Large intestine (tissue), 3 donors: ENCODE measurements at regions not wholly inside any gene's neighbourhood (a gene's known extent, or its start where the extent isn't known, plus 50 kb on each side); places are given as distances from the start of the nearest gene placed in this dataset.
"Not testable (repeated sequence)": the region's sequence is repeated elsewhere in the genome, so short reads cannot be mapped to it uniquely, and the experiment has no call there.

ENCODE experiments used
- DNase-seq, 2 donors: peaks; one replicate each; pipeline versions ENCODE4 v3.0.0 to v3.0.0-alpha.2; 2013
- H3K27ac ChIP-seq: one replicate; pipeline ENCODE4 v1.5.1; 2013; ENCODE audit warnings: low read length
- H3K27me3 ChIP-seq: 2 replicates; pipeline ENCODE4 v1.6.1; 2013; ENCODE audit warnings: low read length; ENCODE audit not compliant: control insufficient read depth, insufficient read depth
- H3K36me3 ChIP-seq: 2 replicates; pipeline ENCODE4 v1.6.1; 2013; ENCODE audit warnings: low read length; ENCODE audit not compliant: control insufficient read depth, insufficient read depth
- H3K4me1 ChIP-seq: one replicate; pipeline ENCODE4 v1.6.1; 2013; ENCODE audit warnings: low read length; ENCODE audit not compliant: control insufficient read depth, insufficient read depth
- H3K4me3 ChIP-seq: one replicate; pipeline ENCODE4 v1.5.1; 2013; ENCODE audit warnings: low read length
- H3K9me3 ChIP-seq: one replicate; pipeline ENCODE4 v1.6.1; 2013; ENCODE audit warnings: mild to moderate bottlenecking, low read depth, low read length, moderate library complexity; ENCODE audit not compliant: control insufficient read depth
- WGBS: methylation state at CpG from one replicate; pipeline ENCODE4 v1.1.5; 2013; ENCODE audit warnings: low lambda C conversion rate; ENCODE audit not compliant: insufficient coverage; 5-methylcytosine and 5-hydroxymethylcytosine counted together

- no peaks in the 10 kb centered on the region for H3K36me3 ChIP-seq
- no peaks in the 10 kb centered on the region for H3K27me3 ChIP-seq
- no peaks in the 10 kb centered on the region for H3K9me3 ChIP-seq
- no peak overlapping the region for H3K27ac ChIP-seq
- no peak overlapping the region for H3K4me3 ChIP-seq
- no peaks in the 10 kb centered on the region for H3K4me1 ChIP-seq
- WGBS: 93% methylated on average over 2 of the region's 2 CpGs
- no peak for DNase-seq
These were observed 79.7 kb upstream of the SSBP2 start for GRCh38 chr5:81830596-81830995.

DNA sequence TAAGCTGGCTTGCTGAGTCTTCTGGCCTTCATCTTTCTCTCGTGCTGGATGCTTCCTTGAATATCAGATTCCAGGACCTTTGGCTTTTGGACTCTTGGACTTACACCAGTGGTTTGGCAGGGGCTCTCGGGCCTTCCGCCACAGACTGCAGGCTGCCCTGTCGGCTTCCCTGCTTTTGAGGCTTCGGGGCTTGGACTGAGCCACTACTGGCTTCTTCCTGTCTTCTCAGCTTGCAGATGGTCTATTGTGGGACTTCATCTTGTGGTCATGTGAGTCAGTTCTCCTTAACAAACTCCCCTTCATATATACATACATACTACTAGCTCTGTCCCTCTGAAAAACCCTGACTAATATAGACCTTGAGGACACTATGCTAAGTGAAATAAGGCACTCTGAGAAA, 78.3 kb upstream of the SSBP2 start:
- Histone ChIP-seq H3K4me3 (no peak overlapping the region), H3K27ac (no peak overlapping the region), H3K27me3 (no peaks in the 10 kb centered on the region), H3K4me1 (no peaks in the 10 kb centered on the region), H3K9me3 (no peaks in the 10 kb centered on the region), H3K36me3 (no peaks in the 10 kb centered on the region)
- no CpG with 5 or more reads among the region's 5 CpGs for WGBS
- DNase-seq: no peak

DNA sequence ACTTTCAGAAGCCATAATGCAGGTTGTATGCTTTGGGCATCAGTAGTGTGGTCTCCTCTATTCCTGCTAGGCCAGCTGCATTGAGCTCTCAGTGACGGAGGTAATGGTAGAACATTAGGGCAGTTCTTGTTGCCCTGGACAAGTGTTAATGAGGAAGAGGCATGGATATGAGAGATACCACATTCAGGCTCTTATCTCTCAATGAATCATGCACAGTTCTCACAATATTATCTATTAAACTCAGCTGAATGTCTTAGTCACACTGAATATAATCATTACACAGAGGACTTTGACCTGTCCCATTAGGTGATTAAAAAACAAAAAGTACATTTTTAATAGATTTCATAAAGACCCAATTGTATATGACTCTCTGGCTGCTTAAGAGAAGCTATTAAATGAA, 76.6 kb upstream of the SSBP2 start:
- no peak for DNase-seq
- peaks cover 2% of the 10 kb centered on the region for H3K9me3 ChIP-seq
- no peak overlapping the region for H3K27ac ChIP-seq
- H3K4me3 ChIP-seq: no peak overlapping the region
- H3K27me3 ChIP-seq: no peaks in the 10 kb centered on the region
- no peaks in the 10 kb centered on the region for H3K36me3 ChIP-seq
- no peaks in the 10 kb centered on the region for H3K4me1 ChIP-seq
- no CpG with 5 or more reads among the region's 1 CpG for WGBS

DNA sequence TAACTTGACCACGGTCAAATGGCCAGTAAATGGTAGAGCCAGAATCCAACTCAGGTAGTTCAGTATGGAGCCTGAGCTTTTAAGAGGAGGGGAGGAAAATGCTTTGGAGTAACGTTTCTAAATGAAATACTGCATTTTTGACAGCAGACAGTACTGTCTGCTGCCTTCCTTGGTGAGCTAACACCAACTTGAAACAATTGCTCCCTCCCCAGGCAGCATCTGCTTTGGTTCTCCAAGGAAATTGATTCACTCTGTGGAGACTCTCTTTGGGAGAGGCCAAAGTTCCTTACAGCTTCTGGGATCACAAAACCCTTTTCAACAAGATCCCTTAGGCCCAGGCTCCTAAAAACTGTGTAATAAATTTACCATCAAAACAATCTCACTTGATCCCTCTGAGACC, 75.2 kb upstream of the SSBP2 start:
- no peak for DNase-seq
- no CpG with 5 or more reads among the region's 2 CpGs for WGBS

DNA sequence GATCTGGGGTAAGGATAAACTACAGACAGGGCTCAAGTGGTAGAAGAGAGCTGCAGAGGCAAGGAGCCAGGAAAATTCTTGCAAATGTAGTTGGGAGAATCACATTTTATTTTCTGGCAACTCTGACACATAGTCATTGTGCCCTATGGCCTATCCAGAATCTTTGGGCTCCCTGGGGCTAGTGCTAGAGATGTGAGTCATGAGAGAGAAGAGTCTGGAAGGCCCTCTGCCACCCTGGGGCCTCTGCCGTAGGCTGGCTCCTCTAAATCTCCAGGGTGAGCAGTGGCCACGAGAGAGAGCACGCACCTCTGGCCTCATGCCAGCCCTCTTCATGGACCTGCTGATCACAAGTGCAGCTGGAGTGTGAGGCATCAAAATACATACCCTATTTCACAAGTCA, 74.3 kb upstream of the SSBP2 start:
- Histone ChIP-seq H3K4me1 (no peaks in the 10 kb centered on the region), H3K27ac (no peak overlapping the region), H3K4me3 (no peak overlapping the region), H3K36me3 (no peaks in the 10 kb centered on the region), H3K27me3 (no peaks in the 10 kb centered on the region), H3K9me3 (peaks cover 2% of the 10 kb centered on the region)
- WGBS: no CpG with 5 or more reads among the region's 3 CpGs
- DNase-seq: no peak

More for the DNA sequence above, 75.2 kb upstream of the SSBP2 start:
- Histone ChIP-seq H3K27me3 (no peaks in the 10 kb centered on the region), H3K36me3 (no peaks in the 10 kb centered on the region), H3K4me1 (no peaks in the 10 kb centered on the region), H3K4me3 (no peak overlapping the region), H3K9me3 (peaks cover 2% of the 10 kb centered on the region), H3K27ac (no peak overlapping the region)

DNA sequence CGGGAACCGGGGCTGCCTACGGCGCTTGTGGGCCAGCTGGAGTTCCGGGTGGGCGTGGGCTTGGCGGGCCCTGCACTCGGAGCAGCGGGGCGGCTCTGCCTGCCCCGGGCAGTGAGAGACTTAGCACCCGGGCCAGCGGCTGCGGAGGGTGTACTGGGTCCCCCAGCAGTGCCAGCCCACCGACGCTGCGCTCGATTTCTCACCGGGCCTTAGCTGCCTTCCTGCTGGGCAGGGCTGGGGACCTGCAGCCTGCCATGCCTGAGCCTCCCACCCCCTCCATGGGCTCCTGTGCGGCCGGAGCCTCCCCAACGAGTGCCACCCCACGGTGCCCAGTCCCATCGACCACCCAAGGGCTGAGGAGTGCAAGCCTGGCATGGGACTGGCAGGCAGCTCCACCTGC, 72.8 kb upstream of the SSBP2 start:
- not testable (repeated sequence) for H3K4me3 ChIP-seq, H3K4me1 ChIP-seq, H3K27me3 ChIP-seq, H3K36me3 ChIP-seq, H3K9me3 ChIP-seq, H3K27ac ChIP-seq, DNase-seq
- no CpG with 5 or more reads among the region's 24 CpGs for WGBS

DNA sequence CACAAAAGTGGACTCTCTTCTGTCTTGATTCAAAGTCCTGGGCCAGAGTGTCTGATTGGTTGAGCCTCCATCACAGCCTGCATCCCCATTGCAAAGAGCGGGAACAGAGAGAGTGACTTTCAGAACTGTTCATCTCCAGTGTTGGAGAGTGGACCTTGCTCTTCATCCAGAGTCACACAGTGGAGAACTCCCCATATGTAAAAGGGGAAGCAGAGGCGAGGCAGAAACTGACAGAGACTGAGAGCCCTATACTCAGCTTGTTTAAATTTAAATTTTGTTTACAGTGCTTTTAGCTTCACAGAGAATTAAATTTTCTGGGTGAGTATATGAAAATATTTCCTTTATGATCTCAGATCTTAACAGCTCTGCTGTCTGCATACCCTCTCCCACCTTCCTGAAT, 70.0 kb upstream of the SSBP2 start:
- no CpG with 5 or more reads among the region's 2 CpGs for WGBS
- Histone ChIP-seq H3K27me3 (no peaks in the 10 kb centered on the region), H3K27ac (no peak overlapping the region), H3K4me3 (no peak overlapping the region), H3K9me3 (peaks cover 2% of the 10 kb centered on the region), H3K36me3 (no peaks in the 10 kb centered on the region), H3K4me1 (no peaks in the 10 kb centered on the region)
- no peak for DNase-seq

GRCh38 chr5:81820318-81820636, 69.4 kb upstream of the SSBP2 start:
- Histone ChIP-seq H3K27me3 (no peaks in the 10 kb centered on the region), H3K27ac (no peak overlapping the region), H3K4me1 (no peaks in the 10 kb centered on the region), H3K36me3 (no peaks in the 10 kb centered on the region), H3K9me3 (peaks cover 2% of the 10 kb centered on the region), H3K4me3 (no peak overlapping the region)
- no peak for DNase-seq

GRCh38 chr5:81819556-81820317, 68.8 kb upstream of the SSBP2 start:
- Histone ChIP-seq H3K4me3 (no peak overlapping the region), H3K27ac (no peak overlapping the region), H3K36me3 (no peaks in the 10 kb centered on the region), H3K4me1 (no peaks in the 10 kb centered on the region), H3K27me3 (no peaks in the 10 kb centered on the region), H3K9me3 (peaks cover 2% of the 10 kb centered on the region)
- no peak for DNase-seq
- no CpG with 5 or more reads among the region's 6 CpGs for WGBS

- WGBS: 75% methylated on average over 1 of the region's 5 CpGs
- DNase-seq: no peak
These were observed 67.1 kb upstream of the SSBP2 start for GRCh38 chr5:81817980-81818379.

DNA sequence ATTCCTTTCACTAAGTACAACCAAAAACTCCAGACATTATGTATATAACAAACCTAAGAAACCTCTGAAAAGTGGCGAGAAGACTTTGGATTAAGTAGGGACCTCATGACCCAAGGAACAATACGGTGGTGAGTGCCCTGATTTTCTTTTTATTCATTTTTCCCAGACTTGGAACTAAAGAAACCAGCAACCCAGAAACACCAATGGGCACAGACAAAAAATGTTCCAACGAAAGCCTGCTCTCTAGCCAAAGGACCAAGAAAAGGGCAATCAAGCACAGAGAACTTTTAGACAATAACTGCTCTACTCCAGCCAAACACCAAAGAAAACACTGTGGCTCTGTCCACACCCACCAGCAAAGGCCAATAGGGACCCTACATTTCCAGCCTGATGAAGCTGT, 66.2 kb upstream of the SSBP2 start:
- Histone ChIP-seq H3K4me1 (no peaks in the 10 kb centered on the region), H3K27ac (no peak overlapping the region), H3K9me3 (no peaks in the 10 kb centered on the region), H3K36me3 (no peaks in the 10 kb centered on the region), H3K4me3 (no peak overlapping the region), H3K27me3 (no peaks in the 10 kb centered on the region)
- WGBS: 93% methylated on average over 2 of the region's 3 CpGs
- DNase-seq: no peak

More at GRCh38 chr5:81817980-81818379, 67.1 kb upstream of the SSBP2 start:
- no peak overlapping the region for H3K4me3 ChIP-seq
- no peaks in the 10 kb centered on the region for H3K27me3 ChIP-seq
- H3K9me3 ChIP-seq: peaks cover under 1% of the 10 kb centered on the region
- no peak overlapping the region for H3K27ac ChIP-seq
- H3K4me1 ChIP-seq: no peaks in the 10 kb centered on the region
- H3K36me3 ChIP-seq: no peaks in the 10 kb centered on the region
